HEK293T (cell line): ENCODE measurements at regions not wholly inside any gene's neighbourhood (a gene's known extent, or its start where the extent isn't known, plus 50 kb on each side); places are given as distances from the start of the nearest gene placed in this dataset.

Experiments
- ARNT ChIP-seq: fragments of 450-650 bp; IDR thresholded peaks from 2 replicates; pipeline ENCODE4 v1.6.1; 2017; ENCODE audit warnings: mild to moderate bottlenecking
- BHLHE40 ChIP-seq: fragments of 450-650 bp; IDR thresholded peaks from 2 replicates; pipeline ENCODE4 v1.6.1; 2016; ENCODE audit warnings: mild to moderate bottlenecking, moderate library complexity, borderline replicate concordance
- NFRKB ChIP-seq: fragments of 450-650 bp; IDR thresholded peaks from 2 replicates; pipeline ENCODE4 v1.6.1; 2016; ENCODE audit warnings: mild to moderate bottlenecking, moderate library complexity
- SP1 ChIP-seq: fragments of 450-650 bp; IDR thresholded peaks from 2 replicates; pipeline ENCODE4 v1.6.1; 2017

DNA sequence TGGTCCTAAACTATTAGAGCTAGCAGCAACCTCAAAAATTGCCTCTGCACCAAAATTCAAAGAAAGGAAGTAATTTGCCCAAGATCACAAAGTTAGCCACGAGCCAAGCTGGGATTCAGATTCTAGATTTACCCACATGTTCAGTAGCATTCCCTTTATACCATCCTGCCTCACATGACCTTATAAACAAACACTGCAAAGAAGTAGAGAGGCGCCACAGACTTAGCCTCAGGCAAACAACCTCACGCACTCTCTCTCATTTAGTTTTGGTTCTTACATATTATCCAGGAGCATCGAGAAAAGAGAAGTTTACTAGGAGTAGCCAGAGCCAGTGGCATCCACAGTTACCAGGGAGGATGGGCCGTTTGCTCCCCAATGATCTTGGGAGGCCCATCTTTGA lies 226.6 kb downstream of the OSR1 start:
- TF ChIP-seq SP1 (no peak), ARNT (no peak), BHLHE40 (no peak), NFRKB (no peak)
